Mesenchymal stem cell (in vitro differentiated cells and primary cell): ENCODE measurements at regions not wholly inside any gene's neighbourhood (a gene's known extent, or its start where the extent isn't known, plus 50 kb on each side); places are given as distances from the start of the nearest gene placed in this dataset.

Source experiments
- DNase-seq: peaks from one replicate; pipeline ENCODE4 v3.0.0-alpha.2; 2013
- H2AFZ ChIP-seq: one replicate; pipeline ENCODE4 v1.6.1; 2013; ENCODE audit warnings: low read depth, mild to moderate bottlenecking, control low read depth, inconsistent platforms, low read length, moderate library complexity
- H2AK5ac ChIP-seq: 2 replicates; pipeline ENCODE4 v1.6.1; 2013; ENCODE audit warnings: low read length, moderate library complexity, mild to moderate bottlenecking, inconsistent platforms; ENCODE audit not compliant: severe bottlenecking
- H2BK120ac ChIP-seq: one replicate; pipeline ENCODE4 v1.6.1; 2013; ENCODE audit warnings: low read depth, mild to moderate bottlenecking, inconsistent platforms, low read length, moderate library complexity
- H2BK12ac ChIP-seq, 2 experiments: one replicate each; pipeline ENCODE4 v1.6.1; 2013; ENCODE audit warnings: inconsistent platforms in 2 of 2, low read length in 2 of 2, mild to moderate bottlenecking in 2 of 2, moderate library complexity in 2 of 2, control low read depth in 1 of 2
- H2BK15ac ChIP-seq: one replicate; pipeline ENCODE4 v1.6.1; 2013; ENCODE audit warnings: mild to moderate bottlenecking, low read depth, inconsistent platforms; ENCODE audit not compliant: poor library complexity, severe bottlenecking
- H2BK5ac ChIP-seq: 2 replicates; pipeline ENCODE4 v1.6.1; 2013; ENCODE audit warnings: low read depth, mild to moderate bottlenecking, low read length, control low read depth, inconsistent platforms; ENCODE audit not compliant: poor library complexity, severe bottlenecking
- H3K14ac ChIP-seq, 2 experiments: one replicate each; pipeline ENCODE4 v1.6.1; 2013; ENCODE audit warnings: inconsistent platforms in 2 of 2, low read length in 2 of 2, control low read depth in 1 of 2, mild to moderate bottlenecking in 1 of 2, moderate library complexity in 1 of 2
- H3K18ac ChIP-seq, 2 experiments: one replicate each; pipeline ENCODE4 v1.6.1; 2013; ENCODE audit warnings: inconsistent platforms in 2 of 2, low read length in 2 of 2, control low read depth in 1 of 2, low read depth in 1 of 2, mild to moderate bottlenecking in 1 of 2
- H3K23ac ChIP-seq, 2 experiments: one replicate each; pipeline ENCODE4 v1.6.1; 2013; ENCODE audit warnings: inconsistent platforms in 2 of 2, low read length in 2 of 2, mild to moderate bottlenecking in 2 of 2, moderate library complexity in 2 of 2, control low read depth in 1 of 2
- H3K27ac ChIP-seq: 2 replicates; pipeline ENCODE4 v1.5.1; 2013; ENCODE audit warnings: mild to moderate bottlenecking, moderate library complexity, low read length, control low read depth, inconsistent platforms; ENCODE audit not compliant: poor library complexity, severe bottlenecking
- H3K27me3 ChIP-seq, 2 experiments: 2 replicates each; pipeline versions ENCODE4 v1.6.1 to v1.7.0; 2013; ENCODE audit warnings: low read length in 2 of 2, mild to moderate bottlenecking in 2 of 2, moderate library complexity in 2 of 2, control low read depth in 1 of 2, inconsistent platforms in 1 of 2; ENCODE audit not compliant: control insufficient read depth in 1 of 2, insufficient read depth in 1 of 2
- H3K36me3 ChIP-seq, 2 experiments: 2 replicates each; pipeline versions ENCODE4 v1.6.1 to v1.7.0; 2013; ENCODE audit warnings: low read length in 2 of 2, control low read depth in 1 of 2, inconsistent platforms in 1 of 2, low read depth in 1 of 2, mild to moderate bottlenecking in 1 of 2; ENCODE audit not compliant: insufficient read depth in 2 of 2, control insufficient read depth in 1 of 2
- H3K4ac ChIP-seq, 2 experiments: one replicate each; pipeline ENCODE4 v1.6.1; 2013; ENCODE audit warnings: inconsistent platforms in 2 of 2, low read length in 2 of 2, mild to moderate bottlenecking in 2 of 2, moderate library complexity in 2 of 2, control low read depth in 1 of 2, low read depth in 1 of 2
- H3K4me1 ChIP-seq: 2 replicates; pipeline ENCODE4 v1.6.1; 2013; ENCODE audit warnings: low read depth, low read length, control low read depth; ENCODE audit not compliant: control insufficient read depth, insufficient read depth
- H3K4me2 ChIP-seq: 2 replicates; pipeline ENCODE4 v1.6.1; 2013; ENCODE audit warnings: low read length, mild to moderate bottlenecking, inconsistent platforms; ENCODE audit not compliant: poor library complexity, severe bottlenecking
- H3K4me3 ChIP-seq, 2 experiments: 2 replicates each; pipeline versions ENCODE4 v1.5.1 to v1.7.0; 2013; ENCODE audit warnings: low read length in 2 of 2, mild to moderate bottlenecking in 2 of 2, control low read depth in 1 of 2, low read depth in 1 of 2; ENCODE audit not compliant: insufficient read depth in 1 of 2
- H3K79me1 ChIP-seq: replicated peaks from 2 replicates; pipeline ENCODE4 v1.6.1; 2013; ENCODE audit warnings: mild to moderate bottlenecking, control low read depth, low read length, inconsistent platforms; ENCODE audit not compliant: poor library complexity, severe bottlenecking
- H3K9ac ChIP-seq: 2 replicates; pipeline ENCODE4 v1.7.0; 2013; ENCODE audit warnings: mild to moderate bottlenecking, low read length, moderate library complexity
- H3K9me3 ChIP-seq: 2 replicates; pipeline ENCODE4 v1.7.0; 2013; ENCODE audit warnings: mild to moderate bottlenecking, low read length; ENCODE audit not compliant: control insufficient read depth
- H4K8ac ChIP-seq: one replicate; pipeline ENCODE4 v1.6.1; 2013; ENCODE audit warnings: inconsistent platforms, mild to moderate bottlenecking, low read length, moderate library complexity
- H4K91ac ChIP-seq: one replicate; pipeline ENCODE4 v1.6.1; 2013; ENCODE audit warnings: mild to moderate bottlenecking, low read length, inconsistent platforms
- WGBS: methylation state at CpG from one replicate; pipeline ENCODE4 v1.1.7; 2013; ENCODE audit warnings: mixed read lengths; 5-methylcytosine and 5-hydroxymethylcytosine counted together

DNA sequence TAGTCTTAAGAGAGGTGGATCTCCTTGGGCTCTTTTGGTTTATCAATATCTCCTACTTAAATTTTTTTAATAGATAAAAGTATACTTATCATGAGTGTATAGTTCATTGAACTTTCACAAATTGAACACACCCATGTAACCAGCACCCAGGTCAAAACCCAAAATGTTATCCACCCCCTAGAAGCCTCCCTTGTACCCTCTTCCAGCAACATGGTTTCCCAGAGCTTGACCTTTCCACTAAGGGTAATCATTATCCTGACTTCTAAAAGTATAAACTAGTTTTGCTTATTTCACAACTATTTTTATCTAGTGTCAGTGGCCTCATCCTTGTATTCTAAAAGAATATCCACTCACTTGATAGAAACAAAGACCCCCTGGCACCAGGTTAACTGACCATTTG lies 106.8 kb downstream of the MDH1 start:
- H2BK120ac ChIP-seq, result no peak overlapping the region
- no peak overlapping the region for H3K18ac ChIP-seq
- H3K14ac ChIP-seq, result no peak overlapping the region
- H2BK12ac ChIP-seq, result no peak overlapping the region
- no peak overlapping the region for H4K91ac ChIP-seq
- no peaks in the 10 kb centered on the region for H3K9me3 ChIP-seq
- no peak overlapping the region for H2BK5ac ChIP-seq
- H3K4me2 ChIP-seq, result no peak overlapping the region
- no peak overlapping the region for H3K9ac ChIP-seq
- no peaks in the 10 kb centered on the region for H3K36me3 ChIP-seq
- no peak overlapping the region for H4K8ac ChIP-seq
- H2BK15ac ChIP-seq, result no peak overlapping the region
- DNase-seq, result no peak
- no peak overlapping the region for H3K4me3 ChIP-seq
- no peaks in the 10 kb centered on the region for H3K79me1 ChIP-seq
- no peaks in the 10 kb centered on the region for H3K27me3 ChIP-seq
- H3K4ac ChIP-seq, result no peak overlapping the region
- H2AK5ac ChIP-seq, result no peak overlapping the region
- peaks cover 2% of the 10 kb centered on the region for H3K4me1 ChIP-seq
- H2AFZ ChIP-seq, result no peak overlapping the region
- no peak overlapping the region for H3K27ac ChIP-seq
- H3K23ac ChIP-seq, result no peak overlapping the region

DNA sequence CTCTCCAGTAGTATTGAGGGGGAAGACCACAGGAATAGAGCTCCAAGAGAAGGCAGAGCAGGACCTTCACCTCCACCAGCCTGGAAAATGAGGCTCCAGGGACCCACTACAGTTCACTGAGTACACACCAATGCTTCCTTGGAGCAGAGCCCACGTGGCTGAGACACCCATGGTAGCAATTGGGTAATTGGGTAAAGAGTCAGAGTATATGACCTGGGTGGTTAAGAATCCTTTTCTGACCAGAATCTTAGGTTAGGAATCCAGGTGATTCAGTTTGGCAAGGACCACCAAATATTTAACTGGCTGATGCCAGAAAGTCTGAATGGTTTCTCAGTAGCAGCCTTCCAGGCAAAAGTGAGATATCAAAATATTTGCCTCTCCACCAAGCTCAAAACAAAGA lies 107.7 kb downstream of the MDH1 start:
- no peak overlapping the region for H3K4me2 ChIP-seq

DNA sequence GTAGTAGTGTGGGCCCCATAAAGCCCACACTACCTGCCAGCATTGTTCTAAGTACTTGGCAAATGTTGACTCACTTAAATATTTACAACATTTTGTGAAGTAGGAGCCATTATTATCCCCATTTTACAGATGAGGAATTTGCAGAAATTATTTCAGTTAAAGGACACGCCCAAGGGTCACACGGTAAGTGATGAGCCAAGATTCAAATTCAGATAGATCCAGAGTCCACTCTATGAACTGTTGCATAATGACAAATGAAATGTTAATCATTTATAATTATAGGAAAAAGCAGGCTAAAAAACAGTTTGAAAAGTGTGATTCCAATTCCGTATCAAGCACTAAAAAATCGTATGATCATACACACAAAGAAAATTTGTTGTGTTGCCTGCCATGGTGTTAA lies 108.4 kb downstream of the MDH1 start:
- Histone ChIP-seq H3K36me3 (no peaks in the 10 kb centered on the region), H3K4me2 (no peak overlapping the region), H2BK15ac (no peak overlapping the region), H2AK5ac (no peak overlapping the region), H2BK120ac (no peak overlapping the region), H3K79me1 (no peaks in the 10 kb centered on the region), H3K4me1 (peaks cover 2% of the 10 kb centered on the region), H3K4me3 (no peak overlapping the region), H3K9ac (no peak overlapping the region), H2AFZ (no peak overlapping the region), H4K91ac (no peak overlapping the region), H4K8ac (no peak overlapping the region), H3K4ac (no peak overlapping the region), H3K27me3 (no peaks in the 10 kb centered on the region), H3K18ac (no peak overlapping the region), H3K14ac (no peak overlapping the region), H3K27ac (no peak overlapping the region), H3K9me3 (no peaks in the 10 kb centered on the region), H2BK5ac (no peak overlapping the region), H2BK12ac (no peak overlapping the region), H3K23ac (no peak overlapping the region)
- no peak for DNase-seq
- no CpG with 5 or more reads among the region's 4 CpGs for WGBS

More for the DNA sequence above, 107.7 kb downstream of the MDH1 start:
- Histone ChIP-seq H3K36me3 (no peaks in the 10 kb centered on the region), H3K9ac (no peak overlapping the region), H3K79me1 (no peaks in the 10 kb centered on the region), H2AK5ac (no peak overlapping the region), H4K8ac (no peak overlapping the region), H2BK5ac (no peak overlapping the region), H3K14ac (no peak overlapping the region), H3K9me3 (no peaks in the 10 kb centered on the region), H2BK120ac (no peak overlapping the region), H2BK15ac (no peak overlapping the region), H3K18ac (no peak overlapping the region), H2BK12ac (no peak overlapping the region), H4K91ac (no peak overlapping the region), H3K4me3 (no peak overlapping the region), H3K27me3 (no peaks in the 10 kb centered on the region), H3K4ac (no peak overlapping the region), H3K27ac (no peak overlapping the region), H3K4me1 (peaks cover 2% of the 10 kb centered on the region), H2AFZ (no peak overlapping the region), H3K23ac (no peak overlapping the region)
- WGBS, result 92% methylated on average over 1 of the region's 1 CpG
- DNase-seq, result no peak

DNA sequence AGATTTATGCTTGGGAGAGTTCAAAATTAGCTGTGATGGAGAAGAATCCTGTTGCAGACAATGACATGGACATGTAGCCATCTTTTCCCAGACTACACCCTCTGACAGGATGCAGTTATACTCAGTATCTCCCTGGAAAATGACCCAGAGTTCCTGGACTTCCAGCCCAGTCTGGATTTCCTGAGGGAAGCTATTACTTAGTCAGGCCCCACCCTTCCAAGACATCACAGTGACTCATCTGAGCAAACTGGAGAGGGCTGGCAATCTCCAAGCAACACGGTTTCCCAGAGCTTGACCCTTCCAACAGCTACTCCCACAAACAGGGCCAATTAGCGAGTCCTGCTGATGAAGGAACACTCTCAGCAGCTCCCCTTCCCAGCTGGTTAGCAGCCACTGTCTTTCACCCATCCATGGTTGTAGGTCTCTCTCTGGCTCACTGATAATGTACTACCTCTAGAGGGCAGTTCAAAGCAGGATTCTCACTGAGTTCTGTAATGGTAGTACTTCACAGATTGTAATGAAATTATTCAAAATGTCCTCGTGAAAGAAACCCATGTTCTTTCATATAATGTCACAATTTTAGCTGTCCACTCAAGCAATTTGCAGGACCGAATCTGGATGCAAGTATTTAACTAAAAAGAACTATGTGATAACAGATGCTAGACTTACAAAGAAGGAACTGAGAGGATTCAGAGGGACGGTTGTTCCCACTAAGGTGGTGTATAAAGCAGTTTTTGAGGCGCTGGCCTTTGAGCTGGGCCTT lies 110.2 kb downstream of the MDH1 start:
- Histone ChIP-seq H2BK15ac (no peak overlapping the region), H3K27ac (no peak overlapping the region), H2BK120ac (no peak overlapping the region), H3K79me1 (no peaks in the 10 kb centered on the region), H2BK5ac (no peak overlapping the region), H2AK5ac (no peak overlapping the region), H2AFZ (peak overlapping the region; percentile 91), H3K4me1 (peaks cover 2% of the 10 kb centered on the region), H3K36me3 (no peaks in the 10 kb centered on the region), H3K4me3 (peak overlapping the region in 1 of 2 experiments; percentile 31), H3K4me2 (no peak overlapping the region), H2BK12ac (peak overlapping the region in 1 of 2 experiments; percentile 10), H4K8ac (peak overlapping the region; percentile 33), H3K9ac (peak overlapping the region; percentile 78), H4K91ac (no peak overlapping the region), H3K14ac (no peak overlapping the region), H3K27me3 (no peaks in the 10 kb centered on the region), H3K4ac (no peak overlapping the region), H3K18ac (peak overlapping the region in 1 of 2 experiments; percentile 24), H3K23ac (no peak overlapping the region), H3K9me3 (no peaks in the 10 kb centered on the region)
- 54% methylated on average over 5 of the region's 6 CpGs for WGBS
- DNase-seq, result peak; percentile 93
